HL-60 (cell line): ENCODE measurements at regions not wholly inside any gene's neighbourhood (a gene's known extent, or its start where the extent isn't known, plus 50 kb on each side); places are given as distances from the start of the nearest gene placed in this dataset.

Experiments
- DNase-seq, 2 experiments: peaks; one replicate each; pipeline ENCODE4 v3.0.0-alpha.2; 2010 to 2020; ENCODE audit warnings: low read depth in 1 of 2, low spot score in 1 of 2
- H3K27ac ChIP-seq: fragments of 250-450 bp; sonication (Bioruptor Pico); replicated peaks from 2 replicates; pipeline ENCODE4 v1.5.1; 2020; ENCODE audit warnings: mild to moderate bottlenecking, moderate library complexity
- H3K27me3 ChIP-seq: fragments of 250-450 bp; sonication (Bioruptor Pico); 2 replicates; pipeline ENCODE4 v1.5.1; 2021; ENCODE audit warnings: mild to moderate bottlenecking, moderate library complexity; ENCODE audit not compliant: insufficient read depth, poor library complexity, severe bottlenecking
- H3K4me3 ChIP-seq: replicated peaks from 2 replicates; pipeline ENCODE4 v1.5.1; 2011; ENCODE audit warnings: mild to moderate bottlenecking, control low read depth, low read length; ENCODE audit not compliant: insufficient read depth
- GABPA ChIP-seq: IDR thresholded peaks from 2 replicates; pipeline ENCODE4 v1.6.1; 2012; ENCODE audit warnings: low read depth
- POLR2AphosphoS5 ChIP-seq: IDR thresholded peaks from 2 replicates; pipeline ENCODE4 v1.6.1; 2012; ENCODE audit warnings: low read depth
- SPI1 ChIP-seq: IDR thresholded peaks from 2 replicates; pipeline ENCODE4 v1.6.1; 2012; ENCODE audit warnings: low read depth, mild to moderate bottlenecking, borderline replicate concordance
- TF ChIP-seq, protein P1 (sequence below): IDR thresholded peaks from one replicate; pipeline ENCODE4 v1.5.1; 2011; ENCODE audit warnings: low read length, control low read depth, inconsistent platforms; ENCODE audit not compliant: insufficient read depth
- TF ChIP-seq, protein P2 (sequence below): IDR thresholded peaks from 2 replicates; pipeline ENCODE4 v1.6.1; 2012; ENCODE audit warnings: low read depth; ENCODE audit not compliant: insufficient replicate concordance

DNA sequence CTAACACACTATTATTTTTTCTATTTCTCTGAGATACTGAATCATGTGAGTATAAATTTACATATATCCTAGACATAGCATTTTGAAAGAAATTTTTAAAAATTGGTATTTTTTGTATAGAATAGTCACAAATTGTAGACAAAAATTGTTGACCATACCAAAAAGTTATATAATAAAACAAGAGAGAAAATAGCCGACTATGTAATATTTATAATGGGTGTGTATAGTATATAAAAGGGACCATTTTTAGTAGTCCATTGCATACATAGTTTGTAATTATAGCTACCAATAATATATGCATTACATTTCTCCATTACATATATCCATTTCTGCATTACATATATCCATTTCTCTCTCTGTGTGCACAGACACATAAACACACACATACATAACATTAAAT, 590.2 kb downstream of the TMTC2 start:
- DNase-seq, result no peak
- no peak overlapping the region for H3K4me3 ChIP-seq
- no peak overlapping the region for H3K27ac ChIP-seq
- TF ChIP-seq GABPA, result no peak
- TF ChIP-seq, protein P1, sequence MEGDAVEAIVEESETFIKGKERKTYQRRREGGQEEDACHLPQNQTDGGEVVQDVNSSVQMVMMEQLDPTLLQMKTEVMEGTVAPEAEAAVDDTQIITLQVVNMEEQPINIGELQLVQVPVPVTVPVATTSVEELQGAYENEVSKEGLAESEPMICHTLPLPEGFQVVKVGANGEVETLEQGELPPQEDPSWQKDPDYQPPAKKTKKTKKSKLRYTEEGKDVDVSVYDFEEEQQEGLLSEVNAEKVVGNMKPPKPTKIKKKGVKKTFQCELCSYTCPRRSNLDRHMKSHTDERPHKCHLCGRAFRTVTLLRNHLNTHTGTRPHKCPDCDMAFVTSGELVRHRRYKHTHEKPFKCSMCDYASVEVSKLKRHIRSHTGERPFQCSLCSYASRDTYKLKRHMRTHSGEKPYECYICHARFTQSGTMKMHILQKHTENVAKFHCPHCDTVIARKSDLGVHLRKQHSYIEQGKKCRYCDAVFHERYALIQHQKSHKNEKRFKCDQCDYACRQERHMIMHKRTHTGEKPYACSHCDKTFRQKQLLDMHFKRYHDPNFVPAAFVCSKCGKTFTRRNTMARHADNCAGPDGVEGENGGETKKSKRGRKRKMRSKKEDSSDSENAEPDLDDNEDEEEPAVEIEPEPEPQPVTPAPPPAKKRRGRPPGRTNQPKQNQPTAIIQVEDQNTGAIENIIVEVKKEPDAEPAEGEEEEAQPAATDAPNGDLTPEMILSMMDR, result no peak
- no peak for TF ChIP-seq POLR2AphosphoS5
- TF ChIP-seq, protein P2, sequence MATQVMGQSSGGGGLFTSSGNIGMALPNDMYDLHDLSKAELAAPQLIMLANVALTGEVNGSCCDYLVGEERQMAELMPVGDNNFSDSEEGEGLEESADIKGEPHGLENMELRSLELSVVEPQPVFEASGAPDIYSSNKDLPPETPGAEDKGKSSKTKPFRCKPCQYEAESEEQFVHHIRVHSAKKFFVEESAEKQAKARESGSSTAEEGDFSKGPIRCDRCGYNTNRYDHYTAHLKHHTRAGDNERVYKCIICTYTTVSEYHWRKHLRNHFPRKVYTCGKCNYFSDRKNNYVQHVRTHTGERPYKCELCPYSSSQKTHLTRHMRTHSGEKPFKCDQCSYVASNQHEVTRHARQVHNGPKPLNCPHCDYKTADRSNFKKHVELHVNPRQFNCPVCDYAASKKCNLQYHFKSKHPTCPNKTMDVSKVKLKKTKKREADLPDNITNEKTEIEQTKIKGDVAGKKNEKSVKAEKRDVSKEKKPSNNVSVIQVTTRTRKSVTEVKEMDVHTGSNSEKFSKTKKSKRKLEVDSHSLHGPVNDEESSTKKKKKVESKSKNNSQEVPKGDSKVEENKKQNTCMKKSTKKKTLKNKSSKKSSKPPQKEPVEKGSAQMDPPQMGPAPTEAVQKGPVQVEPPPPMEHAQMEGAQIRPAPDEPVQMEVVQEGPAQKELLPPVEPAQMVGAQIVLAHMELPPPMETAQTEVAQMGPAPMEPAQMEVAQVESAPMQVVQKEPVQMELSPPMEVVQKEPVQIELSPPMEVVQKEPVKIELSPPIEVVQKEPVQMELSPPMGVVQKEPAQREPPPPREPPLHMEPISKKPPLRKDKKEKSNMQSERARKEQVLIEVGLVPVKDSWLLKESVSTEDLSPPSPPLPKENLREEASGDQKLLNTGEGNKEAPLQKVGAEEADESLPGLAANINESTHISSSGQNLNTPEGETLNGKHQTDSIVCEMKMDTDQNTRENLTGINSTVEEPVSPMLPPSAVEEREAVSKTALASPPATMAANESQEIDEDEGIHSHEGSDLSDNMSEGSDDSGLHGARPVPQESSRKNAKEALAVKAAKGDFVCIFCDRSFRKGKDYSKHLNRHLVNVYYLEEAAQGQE, result no peak
- TF ChIP-seq SPI1, result no peak
- H3K27me3 ChIP-seq, result no peaks in the 10 kb centered on the region

DNA sequence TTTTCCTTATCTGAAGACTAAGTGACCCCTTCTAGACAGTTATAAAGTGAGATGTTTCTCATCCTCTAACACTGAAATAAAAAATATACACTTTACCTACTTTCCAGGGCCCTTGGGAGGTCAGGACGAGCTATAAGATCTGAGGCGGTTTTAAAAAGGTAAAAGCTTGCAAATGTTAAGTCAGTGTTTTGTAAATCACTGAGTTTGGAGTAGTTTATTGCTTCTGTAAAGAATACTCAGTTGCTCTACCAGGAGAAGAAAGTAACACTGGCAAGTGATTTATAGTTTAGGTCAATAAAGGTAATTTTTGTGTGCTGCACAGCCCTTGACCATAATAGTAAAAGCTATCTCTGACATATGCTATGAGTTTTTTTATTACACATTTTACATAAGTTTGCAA, 584.5 kb downstream of the TMTC2 start:
- no peak overlapping the region for H3K27ac ChIP-seq
- no peak for DNase-seq
- TF ChIP-seq GABPA, result no peak
- TF ChIP-seq, protein P2, result no peak
- TF ChIP-seq, protein P1, result no peak
- no peak for TF ChIP-seq SPI1
- no peaks in the 10 kb centered on the region for H3K27me3 ChIP-seq
- H3K4me3 ChIP-seq, result no peak overlapping the region

DNA sequence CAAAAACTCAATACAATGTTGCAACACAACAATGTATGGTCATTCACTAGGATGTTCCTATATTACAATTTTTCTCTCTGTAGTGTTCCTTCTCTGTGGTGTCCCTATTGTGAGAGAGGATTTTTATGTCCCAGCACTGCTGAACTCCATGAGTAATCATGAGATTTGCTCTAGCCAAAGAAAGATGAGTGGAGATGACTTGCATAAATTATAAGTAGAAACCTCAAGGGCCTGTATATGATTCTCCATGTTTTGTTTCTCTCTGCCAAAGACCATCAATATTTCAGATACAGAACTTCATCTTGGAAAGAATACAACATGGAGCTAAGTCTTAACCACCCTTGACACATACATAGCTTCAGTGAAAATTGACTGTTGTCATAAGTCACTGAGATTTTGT, 579.1 kb downstream of the TMTC2 start:
- TF ChIP-seq POLR2AphosphoS5 (no peak), SPI1 (no peak), GABPA (no peak)
- TF ChIP-seq, protein P2, result no peak
- TF ChIP-seq, protein P1, result no peak

More for the DNA sequence above, 579.1 kb downstream of the TMTC2 start:
- no peak overlapping the region for H3K27ac ChIP-seq
- H3K4me3 ChIP-seq, result no peak overlapping the region
- H3K27me3 ChIP-seq, result no peaks in the 10 kb centered on the region
- no peak for DNase-seq
